Glutamatergic neuron (in vitro differentiated cells): ENCODE measurements at regions not wholly inside any gene's neighbourhood (a gene's known extent, or its start where the extent isn't known, plus 50 kb on each side); places are given as distances from the start of the nearest gene placed in this dataset.

ENCODE experiments used
- DNase-seq: peaks from one replicate; pipeline ENCODE4 v3.0.0; 2022
- H3K27ac Mint-ChIP-seq: one replicate; pipeline ENCODE4 v1.8.0; 2020; ENCODE audit warnings: mild to moderate bottlenecking, mixed read lengths, inconsistent platforms; ENCODE audit not compliant: unreplicated experiment
- H3K27me3 Mint-ChIP-seq: one replicate; pipeline ENCODE4 v1.8.0; 2020; ENCODE audit warnings: mild to moderate bottlenecking, moderate library complexity, mixed read lengths, inconsistent platforms; ENCODE audit not compliant: unreplicated experiment
- H3K36me3 Mint-ChIP-seq: one replicate; pipeline ENCODE4 v1.8.0; 2020; ENCODE audit warnings: mild to moderate bottlenecking, mixed read lengths, inconsistent platforms; ENCODE audit not compliant: unreplicated experiment
- H3K4me1 Mint-ChIP-seq: one replicate; pipeline ENCODE4 v1.8.0; 2020; ENCODE audit warnings: mild to moderate bottlenecking, low read depth, mixed read lengths, inconsistent platforms; ENCODE audit not compliant: unreplicated experiment
- H3K4me3 Mint-ChIP-seq: one replicate; pipeline ENCODE4 v1.8.0; 2020; ENCODE audit warnings: mild to moderate bottlenecking, mixed read lengths, inconsistent platforms; ENCODE audit not compliant: unreplicated experiment
- H3K9me3 Mint-ChIP-seq: one replicate; pipeline ENCODE4 v1.8.0; 2020; ENCODE audit warnings: mild to moderate bottlenecking, moderate library complexity, mixed read lengths, inconsistent platforms; ENCODE audit not compliant: unreplicated experiment
- CTCF ChIP-seq: fragments of 200-600 bp; sonication (generic); IDR thresholded peaks from one replicate; pipeline ENCODE4 v1.5.0; 2021; ENCODE audit not compliant: partially characterized antibody, unreplicated experiment

GRCh38 chr9:79477241-79477840 is 94.4 kb upstream of the TLE4 start:
- no peak overlapping the region for H3K4me3 Mint-ChIP-seq
- H3K27ac Mint-ChIP-seq = no peak overlapping the region
- DNase-seq = no peak
- H3K9me3 Mint-ChIP-seq = no peaks in the 10 kb centered on the region
- no peak for TF ChIP-seq CTCF
- H3K27me3 Mint-ChIP-seq = peaks cover 2% of the 10 kb centered on the region
- H3K36me3 Mint-ChIP-seq = no peaks in the 10 kb centered on the region
- H3K4me1 Mint-ChIP-seq = peaks cover 15% of the 10 kb centered on the region

- peaks cover 15% of the 10 kb centered on the region for H3K4me1 Mint-ChIP-seq
- no peak overlapping the region for H3K4me3 Mint-ChIP-seq
- no peaks in the 10 kb centered on the region for H3K36me3 Mint-ChIP-seq
- TF ChIP-seq CTCF = no peak
- peak; percentile 31 for DNase-seq
- peaks cover 2% of the 10 kb centered on the region for H3K27me3 Mint-ChIP-seq
- no peaks in the 10 kb centered on the region for H3K9me3 Mint-ChIP-seq
- H3K27ac Mint-ChIP-seq = no peak overlapping the region
Observed at GRCh38 chr9:79477955-79478771, 93.6 kb upstream of the TLE4 start.

GRCh38 chr9:79480639-79481038 is 91.1 kb upstream of the TLE4 start:
- H3K36me3 Mint-ChIP-seq = no peaks in the 10 kb centered on the region
- no peaks in the 10 kb centered on the region for H3K9me3 Mint-ChIP-seq
- no peak overlapping the region for H3K27ac Mint-ChIP-seq
- TF ChIP-seq CTCF = no peak
- H3K4me1 Mint-ChIP-seq = peaks cover 15% of the 10 kb centered on the region
- H3K4me3 Mint-ChIP-seq = no peak overlapping the region
- H3K27me3 Mint-ChIP-seq = no peaks in the 10 kb centered on the region
- DNase-seq = no peak

GRCh38 chr9:79481846-79482477 is 89.8 kb upstream of the TLE4 start:
- no peaks in the 10 kb centered on the region for H3K9me3 Mint-ChIP-seq
- no peaks in the 10 kb centered on the region for H3K27me3 Mint-ChIP-seq
- no peaks in the 10 kb centered on the region for H3K36me3 Mint-ChIP-seq
- peak overlapping the region; percentile 7 for H3K27ac Mint-ChIP-seq
- no peak for TF ChIP-seq CTCF
- H3K4me1 Mint-ChIP-seq = peaks cover 15% of the 10 kb centered on the region
- no peak for DNase-seq
- H3K4me3 Mint-ChIP-seq = no peak overlapping the region

- DNase-seq = no peak
- Mint-ChIP-seq H3K27ac (no peak overlapping the region), H3K4me1 (peaks cover 15% of the 10 kb centered on the region), H3K9me3 (no peaks in the 10 kb centered on the region), H3K4me3 (no peak overlapping the region), H3K36me3 (no peaks in the 10 kb centered on the region), H3K27me3 (no peaks in the 10 kb centered on the region)
- TF ChIP-seq CTCF = no peak
Observed at GRCh38 chr9:79485258-79485657, 86.5 kb upstream of the TLE4 start.
